Keratinocyte (primary cell): ENCODE measurements at regions not wholly inside any gene's neighbourhood (a gene's known extent, or its start where the extent isn't known, plus 50 kb on each side); places are given as distances from the start of the nearest gene placed in this dataset.

ENCODE experiments used
- DNase-seq: peaks from one replicate; pipeline ENCODE4 v3.0.0-alpha.2; 2011; ENCODE audit warnings: low read depth, missing footprints, low spot score
- FAIRE-seq: peaks from 2 replicates; lab custom pipeline; 2011; peaks lifted over from hg19 to GRCh38; lab: Jason Lieb, UNC
- H2AFZ ChIP-seq: 2 replicates; pipeline ENCODE4 v1.6.0; 2012; ENCODE audit warnings: low read length, control low read depth, inconsistent platforms; ENCODE audit not compliant: control insufficient read depth
- H3K27ac ChIP-seq: 2 replicates; pipeline ENCODE4 v1.5.1; 2011; ENCODE audit warnings: low read length; ENCODE audit not compliant: control insufficient read depth, insufficient read depth
- H3K27me3 ChIP-seq: 3 replicates; pipeline ENCODE4 v1.6.0; 2011; ENCODE audit warnings: low read length; ENCODE audit not compliant: control insufficient read depth, insufficient read depth; ENCODE audit errors: extremely low read depth
- H3K36me3 ChIP-seq, 2 experiments: 2 replicates in 1 of 2; 3 replicates in 1 of 2; pipeline ENCODE4 v1.5.1; 2011; ENCODE audit warnings: low read length in 2 of 2, mild to moderate bottlenecking in 1 of 2; ENCODE audit not compliant: control insufficient read depth in 2 of 2, insufficient read depth in 2 of 2; ENCODE audit errors: extremely low read depth in 1 of 2
- H3K4me1 ChIP-seq: 3 replicates; pipeline ENCODE4 v1.5.1; 2011; ENCODE audit warnings: low read length; ENCODE audit not compliant: control insufficient read depth, insufficient read depth; ENCODE audit errors: extremely low read depth
- H3K4me2 ChIP-seq: 3 replicates; pipeline ENCODE4 v1.6.0; 2011; ENCODE audit warnings: low read depth, low read length; ENCODE audit not compliant: control insufficient read depth, insufficient read depth; ENCODE audit errors: extremely low read depth
- H3K4me3 ChIP-seq, 3 experiments: fragments of 200-600 bp in 1 of 3; sonication (generic) in 1 of 3; 2 replicates in 2 of 3; 3 replicates in 1 of 3; pipeline ENCODE4 v1.5.1; 2011 to 2016; ENCODE audit warnings: low read length in 3 of 3, mild to moderate bottlenecking in 3 of 3, control low read depth in 2 of 3, inconsistent platforms in 1 of 3, low read depth in 1 of 3, mixed read lengths in 1 of 3, mixed run types in 1 of 3, moderate library complexity in 1 of 3; ENCODE audit not compliant: control insufficient read depth in 2 of 3, insufficient read depth in 2 of 3; ENCODE audit errors: extremely low read depth in 1 of 3
- H3K79me2 ChIP-seq: 2 replicates; pipeline ENCODE4 v1.6.0; 2012; ENCODE audit warnings: low read length; ENCODE audit not compliant: control insufficient read depth, insufficient read depth
- H3K9ac ChIP-seq: 3 replicates; pipeline ENCODE4 v1.6.0; 2011; ENCODE audit warnings: low read length; ENCODE audit not compliant: control insufficient read depth, insufficient read depth; ENCODE audit errors: extremely low read depth
- H3K9me1 ChIP-seq: 3 replicates; pipeline ENCODE4 v1.6.0; 2011; ENCODE audit warnings: low read length; ENCODE audit not compliant: control insufficient read depth, insufficient read depth; ENCODE audit errors: extremely low read depth
- H3K9me3 ChIP-seq: 2 replicates; pipeline ENCODE4 v1.5.1; 2012; ENCODE audit warnings: low read depth, low read length; ENCODE audit not compliant: control insufficient read depth
- H4K20me1 ChIP-seq: 3 replicates; pipeline ENCODE4 v1.6.0; 2011; ENCODE audit warnings: low read length; ENCODE audit not compliant: control insufficient read depth, insufficient read depth; ENCODE audit errors: extremely low read depth
- EZH2 ChIP-seq: IDR thresholded peaks from one replicate; pipeline ENCODE4 v1.6.1; 2012; ENCODE audit warnings: inconsistent platforms, mild to moderate bottlenecking, low read length, moderate library complexity
- dilution Hi-C: fragments of 300-500 bp; cut with MboI; formaldehyde crosslinking; loops from one replicate; pipeline ENCODE4 v1.7.0; 2020; ENCODE audit warnings: low sequenced_read_pairs; ENCODE audit not compliant: extremely low pct_ligation_motif_present
- TF ChIP-seq, protein P1 (sequence below), 3 experiments: IDR thresholded peaks in 1 of 3; conservative IDR thresholded peaks in 1 of 3; optimal IDR thresholded peaks in 1 of 3; 2 replicates in 2 of 3; 3 replicates in 1 of 3; pipeline versions ENCODE3 to v1.5.1; 2011; ENCODE audit warnings: low read length in 3 of 3, mild to moderate bottlenecking in 3 of 3, moderate library complexity in 2 of 3, control low read depth in 1 of 3, inconsistent platforms in 1 of 3; ENCODE audit not compliant: insufficient read depth in 2 of 3; ENCODE audit errors: extremely low read depth in 1 of 3

GRCh38 chr7:46576950-46577349 lies 655.9 kb upstream of the IGFBP3 start:
- Histone ChIP-seq H3K4me1 (no peaks in the 10 kb centered on the region), H3K4me3 (no peak overlapping the region), H3K27me3 (no peaks in the 10 kb centered on the region), H3K9me3 (no peaks in the 10 kb centered on the region), H3K36me3 (no peaks in the 10 kb centered on the region), H3K79me2 (no peaks in the 10 kb centered on the region), H3K4me2 (no peak overlapping the region), H3K9ac (no peak overlapping the region), H2AFZ (no peak overlapping the region), H4K20me1 (no peaks in the 10 kb centered on the region), H3K9me1 (no peaks in the 10 kb centered on the region), H3K27ac (no peak overlapping the region)
- dilution Hi-C loops = no loop called here
- DNase-seq = no peak
- no peak for FAIRE-seq
- TF ChIP-seq, protein P1, sequence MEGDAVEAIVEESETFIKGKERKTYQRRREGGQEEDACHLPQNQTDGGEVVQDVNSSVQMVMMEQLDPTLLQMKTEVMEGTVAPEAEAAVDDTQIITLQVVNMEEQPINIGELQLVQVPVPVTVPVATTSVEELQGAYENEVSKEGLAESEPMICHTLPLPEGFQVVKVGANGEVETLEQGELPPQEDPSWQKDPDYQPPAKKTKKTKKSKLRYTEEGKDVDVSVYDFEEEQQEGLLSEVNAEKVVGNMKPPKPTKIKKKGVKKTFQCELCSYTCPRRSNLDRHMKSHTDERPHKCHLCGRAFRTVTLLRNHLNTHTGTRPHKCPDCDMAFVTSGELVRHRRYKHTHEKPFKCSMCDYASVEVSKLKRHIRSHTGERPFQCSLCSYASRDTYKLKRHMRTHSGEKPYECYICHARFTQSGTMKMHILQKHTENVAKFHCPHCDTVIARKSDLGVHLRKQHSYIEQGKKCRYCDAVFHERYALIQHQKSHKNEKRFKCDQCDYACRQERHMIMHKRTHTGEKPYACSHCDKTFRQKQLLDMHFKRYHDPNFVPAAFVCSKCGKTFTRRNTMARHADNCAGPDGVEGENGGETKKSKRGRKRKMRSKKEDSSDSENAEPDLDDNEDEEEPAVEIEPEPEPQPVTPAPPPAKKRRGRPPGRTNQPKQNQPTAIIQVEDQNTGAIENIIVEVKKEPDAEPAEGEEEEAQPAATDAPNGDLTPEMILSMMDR (optimal IDR thresholded peaks at IDR 0.05 in 1 of 3, IDR thresholded peaks at IDR 0.05 in 1 of 3, conservative IDR thresholded peaks at IDR 0.05 in 1 of 3; ENCODE audit: extremely low read depth in 1 of 3, insufficient read depth in 2 of 3, low read length in 3 of 3) = no peak
- no peak for TF ChIP-seq EZH2

DNA sequence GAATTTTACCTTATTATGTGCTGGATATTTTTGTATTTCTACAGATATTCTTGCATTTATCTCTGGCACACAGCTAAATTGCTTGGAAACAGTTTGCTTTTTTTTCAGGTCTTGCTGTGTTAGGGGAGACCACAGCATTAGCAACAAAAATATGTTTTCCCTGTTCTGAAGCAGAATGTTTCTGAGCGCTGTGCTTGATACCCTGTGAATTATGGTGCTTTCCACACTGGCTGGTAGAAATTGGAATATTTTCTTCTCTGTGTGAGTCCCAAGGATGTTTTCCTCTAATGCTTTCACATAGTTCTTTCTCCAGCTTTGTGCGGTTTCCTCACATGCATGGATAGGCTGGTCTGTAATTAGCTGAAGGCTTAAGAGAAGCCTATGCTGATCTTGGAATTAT lies 651.6 kb upstream of the IGFBP3 start:
- no peaks in the 10 kb centered on the region for H4K20me1 ChIP-seq
- no peak for TF ChIP-seq EZH2
- TF ChIP-seq, protein P1 (optimal IDR thresholded peaks at IDR 0.05 in 1 of 3, IDR thresholded peaks at IDR 0.05 in 1 of 3, conservative IDR thresholded peaks at IDR 0.05 in 1 of 3; ENCODE audit: extremely low read depth in 1 of 3, insufficient read depth in 2 of 3, low read length in 3 of 3) = no peak
- H3K27me3 ChIP-seq = no peaks in the 10 kb centered on the region
- no peak overlapping the region for H3K9ac ChIP-seq
- H3K79me2 ChIP-seq = no peaks in the 10 kb centered on the region
- H3K9me1 ChIP-seq = no peaks in the 10 kb centered on the region
- no peaks in the 10 kb centered on the region for H3K9me3 ChIP-seq
- H3K4me2 ChIP-seq = no peak overlapping the region
- H2AFZ ChIP-seq = no peak overlapping the region
- FAIRE-seq = no peak
- dilution Hi-C loops = no loop called here
- H3K4me1 ChIP-seq = peaks cover 19% of the 10 kb centered on the region
- H3K4me3 ChIP-seq = no peak overlapping the region
- H3K36me3 ChIP-seq = no peaks in the 10 kb centered on the region
- DNase-seq = no peak
- H3K27ac ChIP-seq = no peak overlapping the region
